OCI-LY7 (cell line): ENCODE measurements at regions not wholly inside any gene's neighbourhood (a gene's known extent, or its start where the extent isn't known, plus 50 kb on each side); places are given as distances from the start of the nearest gene placed in this dataset.

ENCODE experiments used
- EZH2phosphoT487 ChIP-seq: fragments of 200-600 bp; sonication (generic); IDR thresholded peaks from 2 replicates; pipeline ENCODE4 v1.6.1; 2018; ENCODE audit warnings: low read depth, borderline replicate concordance, mild to moderate bottlenecking, mixed run types, antibody characterized with exemption, low read length, moderate library complexity, mixed read lengths
- TF ChIP-seq, protein P1 (sequence below): fragments of 200-600 bp; sonication (generic); conservative IDR thresholded peaks from 2 replicates; pipeline ENCODE4 v1.5.1; 2014; ENCODE audit warnings: mild to moderate bottlenecking, antibody characterized with exemption, low read length, moderate library complexity, mixed read lengths

DNA sequence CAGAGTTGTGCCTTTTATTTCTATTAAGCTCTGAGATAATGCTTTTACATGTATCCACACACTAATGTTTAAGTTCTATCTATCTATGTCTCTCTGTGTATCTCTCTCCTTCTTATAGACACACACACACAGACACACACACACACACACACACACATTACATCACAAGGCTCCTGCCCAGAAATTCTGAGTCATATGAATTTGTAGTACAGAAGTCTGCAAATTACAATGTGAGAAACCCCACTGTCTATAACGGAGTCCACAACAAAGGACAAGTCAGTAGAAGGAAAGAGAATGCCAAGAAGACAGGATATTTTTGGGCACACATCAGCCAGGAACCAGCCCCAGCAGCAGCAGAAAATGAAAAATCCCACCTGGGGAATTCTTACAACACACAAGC lies 142.4 kb downstream of the EN1 start:
- TF ChIP-seq, protein P1, sequence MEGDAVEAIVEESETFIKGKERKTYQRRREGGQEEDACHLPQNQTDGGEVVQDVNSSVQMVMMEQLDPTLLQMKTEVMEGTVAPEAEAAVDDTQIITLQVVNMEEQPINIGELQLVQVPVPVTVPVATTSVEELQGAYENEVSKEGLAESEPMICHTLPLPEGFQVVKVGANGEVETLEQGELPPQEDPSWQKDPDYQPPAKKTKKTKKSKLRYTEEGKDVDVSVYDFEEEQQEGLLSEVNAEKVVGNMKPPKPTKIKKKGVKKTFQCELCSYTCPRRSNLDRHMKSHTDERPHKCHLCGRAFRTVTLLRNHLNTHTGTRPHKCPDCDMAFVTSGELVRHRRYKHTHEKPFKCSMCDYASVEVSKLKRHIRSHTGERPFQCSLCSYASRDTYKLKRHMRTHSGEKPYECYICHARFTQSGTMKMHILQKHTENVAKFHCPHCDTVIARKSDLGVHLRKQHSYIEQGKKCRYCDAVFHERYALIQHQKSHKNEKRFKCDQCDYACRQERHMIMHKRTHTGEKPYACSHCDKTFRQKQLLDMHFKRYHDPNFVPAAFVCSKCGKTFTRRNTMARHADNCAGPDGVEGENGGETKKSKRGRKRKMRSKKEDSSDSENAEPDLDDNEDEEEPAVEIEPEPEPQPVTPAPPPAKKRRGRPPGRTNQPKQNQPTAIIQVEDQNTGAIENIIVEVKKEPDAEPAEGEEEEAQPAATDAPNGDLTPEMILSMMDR = no peak
- no peak for TF ChIP-seq EZH2phosphoT487
